ENCODE measurements at regions not wholly inside any gene's neighbourhood (a gene's known extent, or its start where the extent isn't known, plus 50 kb on each side); places are given as distances from the start of the nearest gene placed in this dataset.

GRCh38 chr2:144146876-144147275 is 373.0 kb downstream of the ZEB2 start:
- no peak for ATAC-seq
- TF ChIP-seq PPARA (CRISPR knock-in tag; IDR thresholded peaks at IDR 0.05; ENCODE audit: borderline replicate concordance): no peak
- no peak for TF ChIP-seq ARNTL (CRISPR knock-in tag; IDR thresholded peaks at IDR 0.05; ENCODE audit: borderline replicate concordance, low read depth)
- TF ChIP-seq ESRRG (CRISPR knock-in tag; IDR thresholded peaks at IDR 0.05): no peak
- no peak for TF ChIP-seq TCF4 (CRISPR knock-in tag; IDR thresholded peaks at IDR 0.05; ENCODE audit: borderline replicate concordance)
- TF ChIP-seq ZNF8 (CRISPR knock-in tag; IDR thresholded peaks at IDR 0.05): no peak
- no peak for TF ChIP-seq BACH2 (CRISPR knock-in tag; IDR thresholded peaks at IDR 0.05; ENCODE audit: borderline replicate concordance)
- TF ChIP-seq SNAI2 (CRISPR knock-in tag; IDR thresholded peaks at IDR 0.05): no peak
- TF ChIP-seq ZC3H10 (CRISPR knock-in tag; IDR thresholded peaks at IDR 0.05): no peak
- TF ChIP-seq PATZ1 (CRISPR knock-in tag; IDR thresholded peaks at IDR 0.05; ENCODE audit: borderline replicate concordance): no peak
- no peak for TF ChIP-seq GLIS3 (CRISPR knock-in tag; IDR thresholded peaks at IDR 0.05)
- TF ChIP-seq POU6F1 (CRISPR knock-in tag; IDR thresholded peaks at IDR 0.05; ENCODE audit: borderline replicate concordance, low read depth): no peak
- TF ChIP-seq ZNF70 (CRISPR knock-in tag; IDR thresholded peaks at IDR 0.05): no peak
- no peak for TF ChIP-seq TSHZ2 (CRISPR knock-in tag; IDR thresholded peaks at IDR 0.05)
- TF ChIP-seq ZNF565 (CRISPR knock-in tag; conservative IDR thresholded peaks at IDR 0.05; ENCODE audit: low read depth): no peak
- no peak for TF ChIP-seq ZFP30 (CRISPR knock-in tag; IDR thresholded peaks at IDR 0.05)
- no peak for TF ChIP-seq CSRNP3 (CRISPR knock-in tag; IDR thresholded peaks at IDR 0.05)
- no peak for TF ChIP-seq OSR1 (CRISPR knock-in tag; IDR thresholded peaks at IDR 0.05)
- no peak for TF ChIP-seq CREB5 (CRISPR knock-in tag; IDR thresholded peaks at IDR 0.05; ENCODE audit: low read depth)
- no peak for TF ChIP-seq RARB (CRISPR knock-in tag; IDR thresholded peaks at IDR 0.05)

GRCh38 chr2:144146076-144146475 is 373.8 kb downstream of the ZEB2 start:
- TF ChIP-seq PPARA (CRISPR knock-in tag; IDR thresholded peaks at IDR 0.05; ENCODE audit: borderline replicate concordance) (no peak), ZFP3 (CRISPR knock-in tag; IDR thresholded peaks at IDR 0.05) (no peak), CSDC2 (CRISPR knock-in tag; IDR thresholded peaks at IDR 0.05) (no peak), SNAI2 (CRISPR knock-in tag; IDR thresholded peaks at IDR 0.05) (no peak), GLIS3 (CRISPR knock-in tag; IDR thresholded peaks at IDR 0.05) (no peak), ZNF70 (CRISPR knock-in tag; IDR thresholded peaks at IDR 0.05) (no peak), ZNF565 (CRISPR knock-in tag; conservative IDR thresholded peaks at IDR 0.05; ENCODE audit: low read depth) (no peak), PATZ1 (CRISPR knock-in tag; IDR thresholded peaks at IDR 0.05; ENCODE audit: borderline replicate concordance) (no peak), ISL1 (CRISPR knock-in tag; IDR thresholded peaks at IDR 0.05) (no peak), CREB5 (CRISPR knock-in tag; IDR thresholded peaks at IDR 0.05; ENCODE audit: low read depth) (no peak), BACH2 (CRISPR knock-in tag; IDR thresholded peaks at IDR 0.05; ENCODE audit: borderline replicate concordance) (no peak), CSRNP3 (CRISPR knock-in tag; IDR thresholded peaks at IDR 0.05) (no peak)
- ATAC-seq: no peak
